ENCODE measurements at regions not wholly inside any gene's neighbourhood (a gene's known extent, or its start where the extent isn't known, plus 50 kb on each side); places are given as distances from the start of the nearest gene placed in this dataset.

DNA sequence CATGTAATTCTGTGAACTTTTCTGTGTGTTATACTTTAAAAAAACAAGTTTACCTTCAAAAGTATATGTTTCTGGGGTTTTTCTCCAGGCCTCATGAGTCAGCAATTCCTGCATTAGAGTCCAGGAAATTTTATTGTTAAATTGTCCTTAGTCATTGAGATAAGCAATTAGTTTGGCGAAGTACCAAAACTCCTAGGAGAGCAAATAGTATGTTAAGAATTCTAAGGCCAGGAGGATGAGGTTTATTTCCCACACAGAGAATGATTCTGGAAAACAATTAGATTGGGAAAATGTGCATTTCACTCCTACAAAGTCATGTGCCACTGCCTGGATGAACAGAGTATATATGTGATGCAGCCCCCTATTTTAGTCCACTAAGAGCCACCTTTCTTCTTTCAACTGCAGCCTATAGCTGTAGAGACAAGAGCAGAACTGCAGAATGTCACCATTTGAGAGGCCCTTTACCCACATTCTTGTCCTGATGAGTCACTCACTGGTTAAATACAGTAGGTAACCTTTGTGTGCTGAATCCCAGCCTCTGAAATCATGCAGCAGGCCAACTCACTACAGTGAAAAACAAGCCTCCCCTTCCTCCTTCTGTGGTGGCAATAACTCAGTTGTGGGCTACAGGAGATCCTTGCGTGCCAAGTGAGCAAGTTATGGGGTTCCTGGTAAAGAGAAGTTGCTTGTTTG lies 452.8 kb upstream of the THBS1 start:
- no peak for TF ChIP-seq EZH2phosphoT487 (IDR thresholded peaks at IDR 0.05; ENCODE audit: insufficient read depth, low read depth)
- TF ChIP-seq EZH2 (IDR thresholded peaks at IDR 0.05; ENCODE audit: insufficient read depth, poor library complexity, severe bottlenecking), result no peak
